SHP77 (cell line): ENCODE measurements at regions not wholly inside any gene's neighbourhood (a gene's known extent, or its start where the extent isn't known, plus 50 kb on each side); places are given as distances from the start of the nearest gene placed in this dataset.
"Not testable (repeated sequence)": the region's sequence is repeated elsewhere in the genome, so short reads cannot be mapped to it uniquely, and the experiment has no call there.

Experiments
- DNase-seq, 2 experiments: peaks; one replicate each; lab custom pipeline; 2025; lab: John Stamatoyannopoulos, UW

- no peak for DNase-seq
Observed at GRCh38 chr16:60553090-60553757, 1483.0 kb downstream of the CDH8 start.

DNA sequence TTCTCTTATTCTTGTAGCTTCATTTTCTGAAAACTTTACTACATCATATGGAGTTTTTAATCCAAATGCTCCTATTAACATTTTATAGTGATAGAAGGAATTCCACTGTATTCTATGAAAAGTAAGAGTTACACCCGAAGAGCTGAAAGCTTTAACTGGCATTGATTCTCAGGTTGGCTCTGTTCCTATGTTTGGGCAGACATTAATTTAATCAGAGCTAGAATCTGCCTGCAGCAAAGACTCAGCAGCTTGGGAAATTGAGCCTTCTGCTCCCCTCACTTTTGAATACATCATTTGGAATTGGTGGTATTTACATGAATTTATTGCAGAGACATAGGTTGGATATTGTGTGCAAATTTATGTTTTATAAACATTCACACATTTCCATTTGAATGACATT is 1494.7 kb downstream of the CDH8 start:
- no peak for DNase-seq

DNA sequence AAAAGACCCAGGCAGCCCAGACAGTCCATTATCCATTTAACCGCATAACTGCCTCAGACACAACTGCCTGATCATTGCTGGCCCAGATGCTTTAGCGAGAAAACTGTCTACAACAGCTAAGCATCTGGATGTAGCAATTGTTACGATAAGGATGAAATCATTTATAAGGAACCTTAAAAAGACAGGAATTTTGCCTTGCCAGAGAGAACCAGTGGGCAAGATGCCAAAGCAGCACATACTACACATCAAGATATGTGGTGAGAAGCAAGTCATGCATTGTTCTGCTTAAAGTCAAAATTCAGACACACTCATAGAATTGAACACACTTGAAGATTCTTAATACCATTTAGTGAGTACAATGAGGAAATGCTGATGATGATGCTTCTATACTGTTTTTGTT is 1525.3 kb downstream of the CDH8 start:
- no peak for DNase-seq

DNA sequence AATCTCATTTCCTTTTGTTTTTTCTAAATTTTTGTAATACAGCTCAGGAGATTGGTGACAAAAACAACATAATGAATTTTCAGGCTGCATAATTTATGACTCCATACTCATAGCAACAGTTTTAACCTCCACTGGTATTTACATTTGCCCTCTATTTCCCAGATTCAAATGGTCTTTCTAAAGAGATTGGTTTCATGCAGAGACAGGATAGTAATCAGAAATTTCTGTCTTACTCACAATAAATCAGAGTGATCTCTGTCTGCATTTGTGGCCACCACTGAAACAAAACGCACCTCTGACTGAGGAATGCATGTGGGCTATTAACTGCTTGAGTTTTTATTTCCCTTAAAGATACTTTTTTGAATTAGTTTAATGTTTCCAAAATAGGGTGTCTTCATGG is 1526.0 kb downstream of the CDH8 start:
- DNase-seq = no peak

DNA sequence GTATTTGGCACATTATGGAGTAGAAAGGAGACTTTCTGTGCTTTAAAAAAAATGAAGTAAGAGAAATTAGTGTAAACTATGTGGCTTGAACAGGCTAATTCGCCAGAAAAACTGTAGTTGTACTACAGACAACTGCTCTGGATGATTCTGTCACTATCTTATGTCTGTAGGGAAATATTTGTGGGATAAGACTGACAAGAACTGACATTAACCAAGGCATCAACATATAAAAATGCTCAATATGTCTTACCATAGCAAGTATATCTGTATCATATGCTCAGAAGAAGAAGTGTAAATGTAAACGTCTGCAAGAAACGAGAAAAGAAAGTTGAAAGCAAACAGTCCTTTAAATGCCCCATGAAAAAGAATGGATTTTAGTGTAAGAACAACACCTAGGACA is 1545.0 kb downstream of the CDH8 start:
- no peak for DNase-seq

GRCh38 chr16:60485872-60486489 is 1550.3 kb downstream of the CDH8 start:
- DNase-seq = no peak

- no peak for DNase-seq
Observed at GRCh38 chr16:60484901-60485300, 1551.3 kb downstream of the CDH8 start.

DNA sequence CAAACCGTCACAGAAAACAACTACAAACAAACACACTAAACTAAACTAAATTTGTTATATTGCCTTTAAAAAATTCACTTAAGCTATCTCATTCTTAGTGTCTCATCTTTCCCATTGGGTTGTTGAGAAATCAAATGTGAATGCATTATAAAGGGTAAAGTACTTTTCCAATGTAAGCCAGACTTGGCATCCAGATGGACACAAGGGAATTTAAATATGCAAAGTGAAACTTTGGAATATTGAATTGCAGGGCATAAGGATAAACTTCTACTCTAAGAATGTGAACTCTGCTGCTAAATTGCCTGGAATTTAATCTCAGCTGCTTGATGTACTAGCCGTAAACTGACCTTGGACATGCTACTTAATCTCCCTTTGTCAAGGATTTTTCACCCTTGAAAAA is 1554.6 kb downstream of the CDH8 start:
- no peak for DNase-seq

DNA sequence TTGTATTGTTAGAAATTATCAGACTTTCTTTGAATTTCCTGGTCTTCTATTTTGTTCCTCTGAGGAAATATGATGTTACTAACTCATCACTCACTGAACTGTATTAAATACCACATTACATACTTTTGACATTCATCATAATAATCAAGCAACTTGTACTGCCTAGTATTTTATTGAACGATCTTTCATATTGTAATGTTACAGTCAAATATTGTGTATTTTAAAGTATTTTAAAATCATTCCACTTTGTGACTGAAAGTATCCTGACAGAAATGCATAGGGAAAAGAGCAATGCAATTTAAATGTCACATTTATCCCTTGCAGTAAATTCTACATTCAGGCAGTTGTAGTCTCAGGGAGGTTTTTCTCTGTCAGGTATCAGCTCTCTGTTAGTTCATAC is 1557.4 kb downstream of the CDH8 start:
- DNase-seq = no peak

DNA sequence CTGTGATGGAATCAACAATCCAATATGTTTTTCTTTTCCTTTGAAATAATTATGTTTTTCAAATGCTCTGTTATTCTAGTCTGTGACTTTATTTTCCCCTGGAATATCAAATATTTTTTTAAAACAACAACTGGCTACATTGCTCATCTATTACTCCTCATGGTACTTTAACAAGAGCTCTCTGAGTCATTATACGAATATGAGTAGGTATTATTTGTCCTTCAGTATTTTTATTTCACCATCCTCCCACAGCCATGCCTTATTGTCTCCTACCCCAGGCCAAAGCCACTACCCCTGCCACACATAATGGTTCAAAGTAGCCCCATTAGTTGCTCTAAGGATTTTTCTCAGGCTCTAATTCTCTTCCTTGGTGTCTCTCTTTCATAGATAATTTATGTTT is 1572.3 kb downstream of the CDH8 start:
- DNase-seq = no peak

- no peak for DNase-seq
Observed at GRCh38 chr16:60459463-60459862, 1576.8 kb downstream of the CDH8 start.

GRCh38 chr16:60458255-60458654 is 1578.0 kb downstream of the CDH8 start:
- no peak for DNase-seq

DNA sequence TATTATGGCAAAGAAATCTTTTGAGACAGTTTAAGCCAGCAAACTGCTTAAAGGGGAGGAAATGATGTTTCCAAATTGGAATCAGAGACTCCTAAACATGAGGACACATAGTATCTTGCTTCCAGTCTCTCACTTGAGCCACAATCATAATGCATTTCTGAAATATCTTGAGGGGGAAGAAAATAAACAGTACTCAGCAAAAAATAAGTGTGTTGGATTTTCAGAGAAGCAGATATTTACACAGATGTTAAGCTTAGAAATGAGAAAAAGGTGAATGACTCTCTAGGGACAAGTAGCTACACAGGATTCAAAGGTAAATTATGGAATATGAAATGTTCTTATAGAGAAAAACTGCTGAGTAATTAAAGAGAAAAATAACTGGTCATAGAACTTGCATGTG is 1583.6 kb downstream of the CDH8 start:
- no peak for DNase-seq

DNA sequence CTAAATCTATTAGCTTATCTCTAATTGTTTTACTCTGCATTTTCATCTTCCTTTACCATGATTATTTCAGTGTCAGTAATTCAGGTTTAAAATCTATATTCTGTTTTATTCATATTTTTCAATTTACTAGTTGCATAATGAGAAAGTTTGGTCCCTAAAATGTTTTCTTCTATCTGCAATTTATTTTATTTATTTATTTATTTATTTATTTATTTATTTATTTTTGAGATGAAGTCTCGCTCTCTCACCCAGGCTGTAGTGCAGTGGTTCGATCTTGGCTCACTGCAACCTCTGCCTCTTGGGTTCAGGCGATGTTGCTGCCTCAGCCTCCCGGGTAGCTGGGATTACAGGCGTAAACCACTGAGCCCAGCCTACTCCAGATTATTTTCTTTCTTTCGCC is 1597.3 kb downstream of the CDH8 start:
- no peak for DNase-seq

DNA sequence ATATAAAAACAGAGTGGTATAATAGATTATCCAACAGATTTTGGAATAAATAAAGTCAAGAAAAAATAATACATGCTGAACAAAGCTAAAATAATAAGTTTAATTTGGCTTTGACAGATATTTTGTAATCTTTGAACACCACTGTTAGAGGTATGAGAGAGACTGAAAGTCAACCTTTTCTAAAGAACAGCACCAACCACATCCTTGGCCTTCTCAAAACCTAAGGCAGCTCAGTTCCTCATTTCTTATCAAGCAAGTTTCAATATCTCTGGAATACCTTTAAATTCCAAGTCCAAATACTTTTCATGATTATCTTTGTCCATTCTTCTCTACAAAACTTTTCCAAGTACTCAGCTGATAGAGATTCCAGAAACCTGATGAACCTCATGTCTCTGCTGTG is 1603.8 kb downstream of the CDH8 start:
- DNase-seq = no peak

GRCh38 chr16:60419859-60420258 is 1616.4 kb downstream of the CDH8 start:
- DNase-seq = no peak

- DNase-seq = no peak
Observed at GRCh38 chr16:60414613-60415012, 1621.6 kb downstream of the CDH8 start.

GRCh38 chr16:60413969-60414368 is 1622.3 kb downstream of the CDH8 start:
- no peak for DNase-seq

GRCh38 chr16:60407606-60408005 is 1628.6 kb downstream of the CDH8 start:
- DNase-seq = no peak

GRCh38 chr16:60407034-60407433 is 1629.2 kb downstream of the CDH8 start:
- no peak for DNase-seq

GRCh38 chr16:60405286-60405685 is 1631.0 kb downstream of the CDH8 start:
- no peak for DNase-seq

- DNase-seq = no peak
Observed at GRCh38 chr16:60404401-60404800, 1631.8 kb downstream of the CDH8 start.

DNA sequence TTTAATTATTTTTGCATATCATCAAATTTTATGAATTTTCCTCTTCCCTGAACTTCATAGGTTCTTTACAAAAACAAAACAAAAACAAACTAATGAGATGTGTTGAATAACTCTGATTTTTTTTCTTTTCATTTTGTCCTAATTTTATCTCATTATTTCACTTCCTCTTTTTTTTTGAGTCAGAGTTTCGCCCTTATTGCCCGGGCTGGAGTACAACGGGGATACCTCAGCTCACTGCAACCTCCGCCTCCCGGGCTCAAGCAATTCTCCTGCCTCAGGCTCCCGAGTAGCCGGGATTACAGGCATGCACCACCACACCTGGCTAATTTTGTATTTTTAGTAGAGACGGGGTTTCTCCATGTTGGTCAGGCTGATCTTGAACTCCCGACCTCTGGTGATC is 1633.3 kb downstream of the CDH8 start:
- DNase-seq = not testable (repeated sequence)

DNA sequence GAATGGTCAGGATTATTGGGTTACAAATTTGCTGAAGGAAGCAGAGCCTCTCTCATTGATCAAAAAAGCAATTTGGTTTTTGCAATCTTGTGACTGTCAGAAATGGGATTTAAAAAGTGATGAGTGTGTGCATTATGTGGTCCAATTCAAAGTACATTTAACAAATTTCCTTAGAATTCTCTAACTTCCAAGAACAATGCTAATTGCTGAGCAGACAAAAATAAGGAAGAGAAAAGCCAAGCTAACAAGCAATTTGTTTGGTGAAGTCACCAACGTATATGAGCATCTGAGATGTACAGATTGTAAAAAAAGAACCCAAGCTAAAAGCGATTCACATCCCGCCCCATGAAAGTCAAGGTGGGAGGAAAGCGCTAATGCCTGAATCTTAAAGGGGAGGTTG is 1643.9 kb downstream of the CDH8 start:
- no peak for DNase-seq
